HG02938 (cell line): ENCODE measurements at regions not wholly inside any gene's neighbourhood (a gene's known extent, or its start where the extent isn't known, plus 50 kb on each side); places are given as distances from the start of the nearest gene placed in this dataset.
A peak's percentile ranks its signal among the peaks of the same experiment; 100 is the strongest.
"Not testable (repeated sequence)": the region's sequence is repeated elsewhere in the genome, so short reads cannot be mapped to it uniquely, and the experiment has no call there.

ENCODE experiments used
- ATAC-seq: cut with Tn5 transposase; IDR thresholded peaks from one replicate; pipeline ENCODE4 v1.9.1; 2021; ENCODE audit warnings: mild to moderate bottlenecking, moderate library complexity; ENCODE audit not compliant: unreplicated experiment

DNA sequence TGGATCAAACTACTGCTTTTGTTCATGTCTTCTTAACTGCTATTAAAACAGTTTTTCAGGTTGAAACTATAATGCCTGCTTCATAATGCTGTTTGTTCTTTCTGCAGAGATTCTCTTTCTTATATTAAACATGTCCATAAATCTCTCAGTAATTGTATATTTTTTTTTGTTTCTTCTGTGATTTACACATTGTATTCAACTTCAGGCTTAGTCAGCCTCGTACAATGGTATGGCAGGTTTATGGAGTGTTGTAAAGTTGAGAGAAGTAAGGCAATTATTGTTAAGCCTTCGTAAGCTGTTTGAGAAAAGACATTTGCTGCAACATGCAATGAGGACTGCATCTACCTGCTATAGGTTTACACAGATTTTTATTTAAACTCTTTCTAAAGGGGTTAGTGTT is 977.1 kb downstream of the DIPK2A start:
- no peak for ATAC-seq

DNA sequence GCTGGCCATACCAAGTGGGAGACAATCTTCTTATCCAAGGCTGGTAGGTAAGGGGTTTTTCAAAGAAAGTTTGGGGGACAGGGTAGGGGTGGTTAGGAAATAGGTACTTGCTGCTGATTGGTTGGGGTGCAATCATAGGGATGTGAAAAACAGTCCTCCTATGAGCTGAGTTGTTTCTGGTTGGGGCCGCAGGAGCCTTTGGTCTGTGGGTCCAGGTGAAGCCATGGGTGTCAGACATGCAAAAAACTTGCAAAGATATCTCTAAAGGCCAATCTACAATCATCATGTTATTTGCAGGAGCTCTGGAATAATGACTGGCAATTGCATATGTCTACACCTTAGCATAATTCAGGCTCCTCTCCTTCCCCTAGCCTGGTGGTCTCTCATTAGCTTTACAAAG is 982.3 kb downstream of the DIPK2A start:
- no peak for ATAC-seq

DNA sequence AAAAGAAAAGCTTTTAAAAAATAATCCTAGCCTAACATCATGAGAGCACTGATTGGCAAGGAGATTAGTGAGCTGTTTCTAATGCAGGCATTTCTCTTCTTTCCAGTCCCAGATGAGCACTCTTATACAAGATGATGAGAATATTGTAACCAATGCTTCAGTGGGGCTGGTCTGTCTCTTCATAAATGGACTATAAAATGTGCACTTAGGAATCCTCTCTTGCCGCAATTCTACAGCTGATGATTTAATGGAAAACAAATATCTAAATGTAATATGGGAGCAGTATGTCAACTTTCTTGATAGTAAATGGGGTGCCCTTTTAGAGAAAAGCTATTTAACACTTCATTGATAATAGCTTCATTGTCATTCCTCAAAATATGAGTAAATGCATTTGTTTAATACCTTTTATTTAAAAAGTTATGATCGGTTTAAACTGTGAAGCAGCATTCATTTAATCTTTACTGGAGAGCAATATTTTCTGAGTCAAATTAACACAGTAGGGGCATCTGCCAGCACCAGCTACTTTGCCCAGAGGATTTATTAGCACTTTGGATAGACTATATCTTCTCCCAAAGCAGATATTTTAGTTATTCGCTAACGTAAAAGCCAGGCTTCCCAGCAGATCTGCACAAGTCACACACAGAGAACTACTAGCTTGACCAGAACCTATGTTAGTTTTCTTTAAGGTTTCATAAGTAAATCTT is 985.9 kb downstream of the DIPK2A start:
- ATAC-seq, result no peak

DNA sequence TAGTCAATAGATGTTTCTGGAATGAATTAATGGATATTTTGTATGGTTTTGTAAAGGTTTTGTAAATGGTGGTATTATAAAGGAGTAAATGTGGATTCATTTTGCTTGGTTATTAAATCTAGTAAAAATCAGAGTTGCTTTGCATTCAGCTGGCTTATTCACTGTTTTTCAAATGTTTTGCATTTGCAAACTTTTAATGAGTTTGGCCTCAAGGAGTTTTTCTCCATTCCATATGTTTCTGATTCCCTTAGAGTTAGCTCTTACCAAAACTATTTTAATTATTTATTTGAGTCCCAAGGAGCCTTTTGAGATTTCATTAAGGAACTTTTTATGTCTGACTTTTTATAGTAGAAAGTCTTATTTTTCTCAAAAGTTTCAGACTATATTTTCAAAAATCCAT is 992.2 kb downstream of the DIPK2A start:
- ATAC-seq, result no peak

DNA sequence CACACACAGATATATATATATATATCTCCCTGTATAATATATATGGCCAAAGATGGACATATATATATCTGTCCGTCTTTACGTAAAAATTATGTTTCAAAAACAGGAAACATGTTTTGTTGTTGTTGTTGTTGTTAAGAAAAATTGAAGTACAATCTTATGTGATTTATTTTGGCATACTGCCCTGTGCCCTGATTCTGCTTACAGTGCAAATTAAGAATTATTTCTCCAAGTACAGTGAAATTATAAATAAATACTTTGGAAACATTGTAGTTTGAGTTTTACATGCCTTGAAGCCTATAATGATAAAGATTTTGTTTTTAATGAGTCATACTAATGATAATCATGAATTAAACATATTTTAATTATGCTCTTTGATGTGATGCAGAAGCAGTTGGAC is 994.9 kb downstream of the DIPK2A start:
- ATAC-seq, result no peak

DNA sequence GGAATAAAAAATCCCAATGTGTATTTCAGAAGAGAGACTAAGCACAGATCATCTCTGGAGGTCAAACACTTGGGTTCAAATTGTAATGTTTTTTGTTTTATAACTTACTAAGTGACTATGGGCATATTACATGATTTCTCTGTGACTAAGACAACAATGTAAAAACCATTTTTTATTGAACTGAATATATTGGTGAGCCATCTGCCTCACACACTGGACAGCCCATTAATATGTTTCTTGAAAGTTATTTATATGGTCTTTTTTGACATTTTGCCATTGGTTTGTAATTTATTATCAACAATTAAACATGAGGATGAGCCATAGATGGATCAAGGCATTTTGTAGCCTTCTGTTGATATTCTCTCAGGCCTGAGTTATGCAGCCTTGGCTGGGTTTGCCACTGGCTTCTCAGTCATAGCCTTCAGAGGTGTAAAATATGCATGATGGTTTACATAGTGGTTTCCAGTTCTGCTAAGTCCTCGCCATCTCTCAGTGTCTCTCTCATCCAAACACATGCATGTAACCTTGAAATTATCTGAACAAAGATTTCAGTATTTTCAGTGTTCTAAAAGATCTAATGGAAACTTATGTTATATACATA is 997.2 kb downstream of the DIPK2A start:
- no peak for ATAC-seq

DNA sequence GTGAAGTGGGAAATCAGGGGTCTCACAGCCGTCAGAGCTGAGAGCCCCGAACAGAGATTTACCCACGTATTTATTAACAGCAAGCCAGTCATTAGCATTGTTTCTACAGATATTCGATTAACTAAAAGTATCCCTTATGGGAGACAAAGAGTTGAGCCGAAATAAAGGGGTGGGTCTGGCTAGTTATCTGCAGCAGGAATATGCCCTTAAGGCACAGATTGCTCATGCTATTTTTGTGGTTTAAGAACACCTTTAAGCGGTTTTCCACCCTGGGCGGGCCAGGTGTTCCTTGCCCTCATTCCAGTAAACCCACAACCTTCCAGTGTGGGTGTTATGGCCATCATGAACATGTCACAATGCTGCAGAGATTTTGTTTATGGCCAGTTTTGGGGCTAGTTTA is 1012.9 kb downstream of the DIPK2A start:
- not testable (repeated sequence) for ATAC-seq

DNA sequence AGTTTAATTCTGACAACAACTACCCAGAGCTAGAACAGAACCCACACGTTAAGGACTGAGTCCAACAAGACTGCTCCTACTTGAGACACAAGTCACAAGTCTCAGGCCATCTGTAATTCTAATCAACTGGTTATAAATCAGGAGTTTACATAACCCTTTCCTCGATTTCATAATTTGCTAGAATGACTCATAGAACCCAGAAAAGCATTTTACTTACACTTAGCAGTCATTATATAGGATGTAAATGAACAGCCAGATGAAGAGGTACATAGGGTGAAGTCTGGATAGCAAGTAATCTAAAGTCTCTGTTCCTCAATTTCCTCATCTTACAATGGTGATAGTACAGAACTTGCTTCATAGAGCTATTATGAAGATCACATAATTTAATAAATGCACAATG is 1018.2 kb downstream of the DIPK2A start:
- ATAC-seq, result no peak

DNA sequence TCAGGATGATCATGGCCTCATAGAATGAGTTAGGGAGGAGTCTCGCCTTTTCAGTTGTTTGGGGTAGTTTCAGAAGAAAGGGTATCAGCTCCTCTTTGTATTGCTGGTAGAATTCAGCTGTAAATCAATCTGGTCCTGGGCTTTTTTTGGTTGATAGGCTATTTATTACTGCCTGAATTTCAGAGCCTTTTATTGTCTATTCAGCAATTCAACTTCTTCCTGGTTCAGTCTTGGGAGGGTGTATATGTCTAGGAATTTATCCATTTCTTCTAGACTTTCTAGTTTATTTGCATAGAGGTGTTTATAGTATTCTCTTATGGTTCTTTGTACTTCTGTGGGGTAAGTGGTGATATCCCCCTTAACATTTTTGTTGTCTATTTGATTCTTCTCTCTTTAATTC is 1024.2 kb downstream of the DIPK2A start:
- no peak for ATAC-seq

DNA sequence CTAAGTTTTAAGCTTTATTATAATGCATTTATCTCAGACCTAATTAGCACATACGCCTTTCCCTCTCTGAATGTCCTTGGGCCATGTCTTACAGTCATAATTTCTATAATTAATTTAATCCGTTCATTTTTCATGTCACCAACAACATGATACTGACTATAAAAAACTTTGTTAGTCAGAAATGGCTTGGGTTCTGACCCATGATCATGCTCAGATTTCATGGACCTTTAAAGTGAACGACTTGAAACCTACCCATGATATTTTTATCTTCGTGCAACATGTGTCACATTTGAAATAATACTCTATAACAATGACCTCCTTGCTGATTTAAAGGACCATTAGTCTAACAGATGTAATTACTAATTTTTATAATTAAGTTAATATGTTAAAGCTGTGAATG is 1033.8 kb downstream of the DIPK2A start:
- no peak for ATAC-seq

DNA sequence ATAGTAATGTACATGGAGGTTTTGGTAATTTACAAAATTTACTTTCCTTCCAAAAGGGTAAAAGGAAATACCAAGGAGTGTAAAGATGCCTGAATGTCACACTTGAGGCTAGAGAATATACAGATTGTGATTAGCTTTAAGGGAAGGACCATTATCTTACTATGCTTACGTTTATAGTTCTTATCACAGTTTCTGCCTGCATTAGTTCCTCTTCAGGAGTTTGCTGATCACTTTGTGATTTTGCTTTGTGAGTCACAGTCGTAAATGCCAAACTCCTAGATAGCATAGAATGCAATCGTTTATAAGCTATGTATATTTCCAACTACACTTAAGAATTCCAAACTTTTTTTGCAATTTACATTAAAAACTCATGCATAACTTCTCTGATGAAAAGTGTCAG is 1034.6 kb downstream of the DIPK2A start:
- no peak for ATAC-seq

DNA sequence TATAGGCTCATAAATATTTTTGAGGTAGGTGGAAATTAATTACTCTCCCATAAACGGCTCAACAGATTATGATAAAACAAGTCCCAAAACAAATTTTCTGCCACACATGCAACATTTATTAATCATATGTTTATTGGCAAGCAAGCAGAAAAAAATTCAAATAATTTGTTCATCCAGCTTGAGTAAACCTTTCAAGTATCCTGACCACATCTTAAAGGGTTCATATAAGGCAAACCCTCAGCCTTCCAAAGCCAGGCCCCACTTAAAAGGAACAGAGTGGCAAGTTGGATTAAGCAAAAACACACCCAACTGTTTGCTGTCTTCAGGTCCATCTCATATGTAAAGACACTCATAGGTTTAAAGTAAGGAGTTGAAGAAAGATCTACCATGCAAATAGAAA is 1042.3 kb downstream of the DIPK2A start:
- ATAC-seq, result no peak

DNA sequence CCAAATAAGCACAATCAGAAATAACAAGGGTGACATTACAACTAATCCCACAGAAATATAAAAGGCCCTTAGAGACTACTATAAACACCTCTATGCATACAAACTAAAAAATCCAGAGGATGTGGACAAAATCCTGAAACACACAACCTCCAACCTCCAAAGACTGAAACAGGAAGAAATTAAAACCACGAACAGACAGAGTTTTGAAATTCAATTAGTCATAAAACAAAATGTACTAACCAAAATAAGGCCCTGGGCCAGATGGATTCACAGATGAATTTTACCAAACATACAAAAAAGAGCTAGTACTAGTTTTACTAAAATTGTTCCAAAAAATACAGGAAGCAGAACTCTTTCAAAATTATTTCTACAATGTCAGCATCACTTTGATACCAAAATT is 1043.6 kb downstream of the DIPK2A start:
- ATAC-seq, result no peak

DNA sequence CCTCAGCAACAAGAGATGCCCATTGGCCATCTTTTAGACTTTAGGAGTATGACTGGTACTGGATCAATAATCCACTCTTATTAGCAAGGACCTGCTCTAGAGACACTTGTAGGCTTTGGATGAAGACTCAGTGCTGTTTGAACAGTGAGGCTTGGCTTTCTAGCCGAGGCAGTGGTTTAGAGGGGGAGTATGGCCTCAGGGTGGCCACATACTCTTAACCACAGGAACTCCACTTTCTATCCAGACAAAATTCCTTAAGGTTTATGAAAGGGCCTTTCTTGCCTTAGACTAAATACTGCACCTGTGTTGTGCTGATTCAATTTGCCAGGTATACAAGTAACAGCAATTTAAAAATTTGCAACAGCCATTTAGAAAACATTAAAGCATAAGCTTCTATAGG is 1046.3 kb downstream of the DIPK2A start:
- ATAC-seq, result no peak

DNA sequence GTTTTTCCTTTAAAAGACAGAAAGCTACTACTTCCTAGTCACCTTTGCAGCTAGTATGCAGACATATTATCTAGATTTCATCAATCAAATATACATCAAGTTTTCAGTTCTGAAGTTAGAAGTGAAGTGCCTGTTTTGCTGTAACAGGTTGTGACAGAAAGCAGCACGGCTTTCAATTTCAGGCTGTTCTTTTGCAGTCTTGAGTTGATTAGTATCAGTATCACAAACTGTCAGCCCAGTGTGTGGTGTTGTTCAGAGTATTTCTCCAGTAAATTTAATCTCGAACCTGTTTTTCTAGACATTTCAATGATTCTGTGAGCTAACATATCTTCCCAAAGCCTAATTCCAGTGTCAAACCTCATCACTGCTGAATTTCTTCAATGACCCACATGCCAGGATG is 1050.8 kb downstream of the DIPK2A start:
- no peak for ATAC-seq

DNA sequence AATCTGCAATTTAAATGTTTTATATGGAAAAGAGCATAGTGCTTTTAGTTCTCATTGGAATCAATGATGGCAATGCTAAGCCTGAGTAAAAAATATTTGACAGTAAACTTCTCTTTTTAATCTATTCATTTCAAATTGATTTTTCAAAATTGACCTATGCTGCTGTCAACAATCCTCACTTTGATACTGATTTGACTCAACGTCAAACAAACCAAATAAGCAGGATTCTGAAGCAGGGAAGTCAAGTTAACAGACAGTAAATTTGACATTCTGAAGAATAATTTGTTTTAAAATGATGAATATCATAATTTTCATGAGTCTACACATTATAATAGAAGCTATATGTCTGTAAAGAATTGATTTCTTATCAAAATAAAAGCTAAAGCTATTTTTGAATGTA is 1053.1 kb downstream of the DIPK2A start:
- no peak for ATAC-seq

DNA sequence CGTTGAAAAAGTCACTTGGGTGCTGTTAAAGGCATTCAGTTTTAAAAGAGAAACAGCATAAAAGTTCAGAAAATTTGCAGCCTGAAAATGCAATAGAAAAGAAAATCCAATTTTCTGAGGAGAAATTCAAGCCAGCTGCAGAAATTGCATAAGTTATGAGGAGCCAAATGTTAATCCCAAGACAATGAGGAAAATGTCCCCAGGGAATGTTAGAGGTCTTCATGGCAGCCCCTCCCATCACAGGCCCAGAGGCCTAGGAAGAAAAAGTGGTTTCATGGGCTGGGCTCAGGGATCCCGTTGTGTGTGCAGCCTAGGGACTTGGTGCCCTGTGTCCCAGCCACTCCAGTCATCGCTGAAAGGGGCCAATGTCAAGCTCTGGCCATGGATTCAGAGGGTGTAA is 1055.6 kb downstream of the DIPK2A start:
- ATAC-seq, result not testable (repeated sequence)

DNA sequence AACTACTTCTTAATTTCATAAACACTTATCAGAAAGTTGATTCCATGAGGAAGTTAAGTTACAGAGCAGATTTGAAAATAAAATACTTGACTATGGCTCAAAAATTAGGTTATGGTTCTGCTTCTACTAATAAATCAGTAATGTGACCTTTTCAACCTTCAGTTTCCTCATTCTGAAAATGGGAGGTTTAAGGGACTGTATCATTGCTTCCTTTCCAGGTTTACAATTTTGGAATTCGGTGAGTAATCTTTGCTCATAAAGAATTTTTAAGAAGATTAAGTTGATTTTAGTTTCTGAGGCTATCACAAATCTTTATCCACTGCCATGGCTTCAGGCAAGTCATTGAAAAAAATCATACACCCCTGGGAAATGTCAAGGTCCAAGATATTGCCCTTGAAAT is 1061.2 kb downstream of the DIPK2A start:
- no peak for ATAC-seq

DNA sequence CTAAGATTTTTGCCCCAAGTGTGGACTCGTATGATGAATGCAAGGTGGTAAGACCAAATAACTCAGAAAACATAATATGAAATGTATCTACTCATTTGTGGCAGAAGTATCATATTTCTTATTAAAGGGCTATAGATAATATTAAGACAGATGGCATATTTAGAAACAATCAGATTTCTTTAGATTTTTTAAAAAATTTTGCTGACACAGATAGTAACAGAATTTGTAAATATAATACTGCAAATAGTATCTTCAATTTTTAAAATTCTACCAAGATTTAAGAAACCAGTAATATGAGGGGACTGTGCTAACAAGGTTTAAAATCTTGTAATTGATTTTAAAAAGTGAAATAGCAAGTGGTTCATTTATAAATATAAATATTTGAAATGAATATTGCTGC is 1064.1 kb downstream of the DIPK2A start:
- no peak for ATAC-seq

DNA sequence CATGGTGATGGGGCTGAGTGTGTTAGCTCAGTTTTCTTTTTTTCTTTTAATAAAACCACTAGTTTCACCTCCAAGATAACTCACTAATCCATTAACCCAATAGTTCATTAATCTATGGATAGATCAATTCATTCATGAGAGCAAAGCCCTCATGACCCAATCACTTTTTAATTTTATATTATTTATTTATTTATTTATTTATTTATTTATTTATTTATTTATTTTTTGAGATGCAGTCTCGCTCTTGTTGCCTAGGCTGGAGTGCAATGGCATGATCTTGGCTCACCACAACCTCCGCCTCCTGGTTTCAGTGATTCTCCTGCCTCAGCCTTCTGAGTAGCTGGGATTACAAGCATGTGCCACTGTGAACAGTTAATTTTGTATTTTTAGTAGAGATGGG is 1082.4 kb downstream of the DIPK2A start:
- not testable (repeated sequence) for ATAC-seq

DNA sequence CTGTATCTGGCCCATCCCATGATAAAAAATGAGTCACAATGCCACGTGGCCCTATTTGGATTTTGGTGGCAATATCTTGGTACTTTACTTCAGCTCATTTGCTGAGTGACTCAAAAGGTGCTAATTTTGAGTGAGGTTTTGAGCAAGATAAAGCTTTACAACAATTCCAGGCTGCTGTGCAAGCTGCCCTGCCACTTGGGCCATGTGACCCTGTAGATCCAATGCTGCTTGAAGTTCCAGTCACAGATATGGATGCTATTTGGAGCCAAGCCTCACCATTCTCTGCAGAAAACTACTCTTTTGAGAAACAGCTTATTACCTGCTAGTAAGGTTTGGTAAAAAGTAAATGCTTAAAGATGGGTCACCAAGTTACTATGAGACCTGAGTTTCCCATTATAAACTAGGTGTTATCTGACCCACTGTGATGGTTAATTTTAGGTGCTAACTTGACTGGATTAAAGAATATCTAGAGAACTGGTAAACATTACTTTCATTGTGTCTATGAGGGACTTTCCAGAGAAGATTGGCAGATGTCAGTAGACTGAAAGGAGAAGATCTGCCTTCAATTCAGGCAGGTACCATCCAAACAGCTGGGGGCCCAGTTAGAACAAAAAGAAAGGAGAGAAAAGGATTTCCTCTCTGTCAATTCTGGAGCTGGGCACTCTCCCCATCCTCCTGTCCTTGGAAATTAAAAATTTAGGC is 1083.9 kb downstream of the DIPK2A start:
- ATAC-seq, result peak; percentile 77

DNA sequence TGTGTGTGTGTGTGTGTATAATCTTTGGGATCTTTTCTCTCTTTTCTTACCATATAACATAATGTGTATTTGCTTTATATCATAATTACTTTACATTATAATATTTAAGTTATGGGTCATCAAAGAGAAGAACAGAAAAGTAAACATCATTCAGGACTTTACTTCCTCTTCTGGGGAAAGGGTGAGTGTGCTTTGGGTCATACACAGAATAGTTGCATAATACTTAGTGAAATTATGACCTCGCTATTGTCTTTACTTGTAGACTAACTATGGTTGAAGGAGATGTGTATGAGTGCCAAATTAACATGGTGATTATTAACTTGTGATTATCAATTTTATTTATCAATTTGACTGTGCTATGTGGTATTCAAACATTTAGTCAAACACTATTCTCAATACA is 1086.9 kb downstream of the DIPK2A start:
- no peak for ATAC-seq
